DMS79 (cell line): ENCODE measurements at regions not wholly inside any gene's neighbourhood (a gene's known extent, or its start where the extent isn't known, plus 50 kb on each side); places are given as distances from the start of the nearest gene placed in this dataset.

Source experiments
- DNase-seq: peaks from one replicate; lab custom pipeline; 2025; lab: John Stamatoyannopoulos, UW

DNA sequence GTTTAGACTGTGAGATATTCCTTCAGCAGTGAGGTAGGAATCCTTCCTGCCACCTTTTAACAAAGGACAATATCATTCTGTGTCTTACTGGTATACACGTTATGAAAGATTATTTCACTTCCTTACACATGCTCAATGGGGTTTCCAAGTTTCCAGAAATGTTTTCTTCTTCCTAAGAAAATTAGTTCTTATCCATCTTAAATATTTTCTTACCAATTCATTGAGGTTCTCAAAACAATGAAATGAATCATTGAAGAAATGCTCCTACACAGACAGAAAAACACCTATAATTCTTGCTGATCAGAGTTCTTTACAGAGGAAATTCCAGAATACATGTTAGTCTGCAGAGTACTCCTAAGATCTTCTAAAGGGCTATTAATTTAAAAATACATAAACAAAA, 51.4 kb upstream of the SEC61G start:
- DNase-seq = no peak

GRCh38 chr7:54811041-54811845, 52.2 kb upstream of the SEC61G start:
- no peak for DNase-seq

DNA sequence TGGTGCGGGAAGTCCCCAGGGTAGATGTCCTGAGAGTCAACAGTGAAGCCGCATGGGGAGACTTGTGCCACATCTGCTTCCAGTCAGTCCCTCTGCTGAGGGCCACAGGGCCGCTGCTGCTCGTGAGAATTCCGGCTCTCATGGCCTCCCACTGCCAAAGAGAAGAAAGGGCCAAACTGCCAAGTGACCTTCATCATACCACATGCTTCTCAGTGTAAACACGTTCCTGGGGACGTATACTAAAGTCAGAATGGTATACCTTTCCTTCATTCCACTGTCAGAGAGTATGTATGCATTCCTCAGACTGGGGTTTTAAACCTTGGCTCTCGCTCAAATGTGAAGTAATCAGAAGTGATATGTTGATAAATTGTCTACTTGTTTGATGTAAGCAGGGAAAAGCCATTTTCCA, 52.8 kb upstream of the SEC61G start:
- DNase-seq = no peak

GRCh38 chr7:54812756-54813322, 53.8 kb upstream of the SEC61G start:
- peak; percentile 54 for DNase-seq

GRCh38 chr7:54813398-54813797, 54.4 kb upstream of the SEC61G start:
- DNase-seq = no peak

DNA sequence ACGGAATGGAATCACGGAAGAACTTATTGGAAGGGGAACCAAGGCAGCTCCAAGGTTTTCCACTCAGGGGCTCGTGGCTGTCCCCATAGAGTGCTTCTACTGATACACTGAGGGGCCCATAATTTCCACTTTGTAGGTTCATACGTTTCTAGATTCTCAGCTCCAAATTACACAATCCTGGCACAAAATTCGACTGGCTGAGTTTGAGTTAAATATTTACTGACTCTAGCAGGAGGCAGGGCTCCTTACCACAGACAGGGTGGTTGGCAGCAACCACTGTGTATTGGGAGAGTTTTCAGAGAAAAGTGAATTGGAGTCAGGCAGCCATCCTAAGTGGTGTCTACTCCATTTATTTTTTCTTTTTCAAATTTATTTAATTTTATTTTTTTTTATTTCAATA, 55.4 kb upstream of the SEC61G start:
- no peak for DNase-seq

DNA sequence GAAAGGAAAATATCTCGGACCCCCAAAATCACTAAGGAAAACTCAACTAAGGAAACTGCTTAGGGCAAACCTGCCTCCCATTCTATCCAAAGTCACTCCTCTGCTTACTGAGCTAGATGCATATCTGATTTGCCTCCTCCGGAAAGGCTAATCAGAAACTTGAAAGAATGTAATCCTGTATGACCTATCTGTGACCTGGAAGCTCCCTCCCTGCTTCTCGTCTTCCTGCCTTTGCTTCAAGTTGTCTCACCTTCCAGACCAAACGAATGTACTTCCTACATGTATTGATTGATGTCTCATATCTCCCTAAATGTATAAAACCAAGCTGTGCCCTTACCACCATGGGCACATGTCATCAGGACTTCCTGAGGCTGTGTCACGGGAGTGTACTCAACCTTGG, 58.1 kb upstream of the SEC61G start:
- DNase-seq = no peak

DNA sequence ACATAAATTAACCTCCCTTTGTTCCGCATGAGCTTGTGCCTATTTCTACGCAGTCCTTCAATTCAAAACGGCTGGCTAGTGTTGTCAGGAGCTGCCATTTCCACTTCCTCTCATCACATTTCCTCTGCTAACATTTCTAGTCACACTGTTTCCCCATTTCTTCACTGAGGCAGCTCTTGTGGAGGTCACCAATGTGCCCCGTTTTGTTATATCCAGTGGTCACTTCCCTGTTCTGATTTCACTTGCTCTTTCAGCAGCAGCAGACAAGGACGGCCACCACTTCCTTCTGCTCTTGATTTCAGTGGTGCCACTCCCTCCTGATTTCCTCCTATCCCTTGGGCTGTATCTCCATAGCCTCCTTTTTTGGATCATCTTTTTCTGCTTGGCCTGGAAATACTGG, 64.8 kb upstream of the SEC61G start:
- DNase-seq = no peak

DNA sequence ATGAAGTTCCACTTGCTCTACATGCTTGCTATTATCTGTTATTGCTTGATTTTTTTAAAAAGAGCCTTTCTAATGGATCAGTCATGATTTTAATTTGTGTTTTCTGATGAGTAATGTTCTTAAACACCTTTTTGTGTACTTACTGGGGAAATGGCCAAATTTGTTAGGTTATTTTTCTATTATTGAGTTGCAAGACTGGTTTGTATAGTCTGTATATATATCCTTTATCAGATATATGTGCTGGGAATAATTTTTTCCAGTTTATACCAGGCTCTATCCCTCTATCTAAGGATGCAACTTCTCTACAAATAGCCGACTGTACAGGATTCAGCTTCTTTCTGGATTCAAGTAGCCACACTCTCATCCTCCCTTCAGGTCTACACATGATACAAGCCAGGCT, 65.6 kb upstream of the SEC61G start:
- no peak for DNase-seq

DNA sequence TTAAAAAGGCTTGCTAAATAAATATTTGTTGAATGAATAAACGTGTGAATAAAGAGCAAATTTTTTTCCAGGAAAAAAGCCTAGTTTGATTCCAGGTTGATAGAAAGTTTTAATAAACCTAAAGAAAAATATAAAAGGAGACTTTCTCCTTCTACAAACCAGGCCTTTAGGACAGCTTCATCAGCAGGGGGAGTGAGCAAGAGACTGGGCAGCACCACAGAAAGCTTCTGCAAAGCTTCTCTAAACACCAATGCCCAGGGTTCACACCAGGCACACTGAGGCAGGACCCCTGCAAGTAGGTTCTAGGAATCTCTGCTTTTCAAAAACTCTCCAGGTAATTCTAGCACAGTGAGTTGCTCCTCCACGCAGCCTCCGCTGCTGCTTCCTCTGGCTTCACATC, 66.4 kb upstream of the SEC61G start:
- DNase-seq = no peak

DNA sequence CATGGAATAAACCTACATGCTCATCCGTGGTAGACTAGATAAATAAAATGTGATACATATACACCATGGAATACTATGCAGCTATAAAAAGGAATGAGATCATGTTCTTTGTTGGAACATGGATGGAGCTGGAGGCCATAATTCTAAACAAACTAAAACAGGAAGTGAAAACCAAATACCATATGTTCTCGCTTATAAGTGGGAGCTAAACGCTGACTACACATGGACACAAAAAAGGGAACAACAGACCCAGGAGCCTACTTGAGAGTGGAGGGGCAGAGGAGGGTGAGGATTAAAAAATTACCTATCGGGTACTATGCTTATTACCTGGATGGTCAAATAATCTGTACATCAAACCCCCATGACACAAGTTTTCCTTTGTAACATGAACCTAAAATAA, 68.7 kb upstream of the SEC61G start:
- no peak for DNase-seq

DNA sequence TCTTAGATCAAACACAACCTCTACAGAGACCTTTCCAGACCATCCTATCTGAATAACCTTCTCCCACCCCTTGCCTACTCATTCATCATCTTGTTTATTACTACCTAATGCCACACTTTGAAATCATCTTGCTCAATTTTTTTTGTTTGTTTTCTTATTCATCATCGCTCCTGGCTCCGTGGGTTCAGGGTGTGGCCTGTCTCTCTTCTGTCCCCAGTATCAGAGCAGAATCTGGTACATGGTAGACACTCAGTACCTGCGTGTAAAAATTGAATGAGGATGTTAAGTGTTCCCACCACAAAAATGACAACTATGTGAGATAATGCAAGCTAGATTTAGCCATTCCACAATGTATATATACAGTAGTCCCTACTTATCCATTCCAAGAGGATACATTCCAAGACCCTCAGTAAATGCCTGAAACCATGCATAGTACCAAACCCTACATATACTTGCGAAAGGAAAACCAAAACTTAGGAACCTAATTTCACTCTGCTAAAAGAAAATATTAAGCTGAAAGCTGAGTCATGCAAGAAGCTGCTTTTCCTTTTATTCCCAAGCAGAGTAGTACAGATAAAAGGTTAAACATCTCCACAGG, 72.1 kb upstream of the SEC61G start:
- no peak for DNase-seq

DNA sequence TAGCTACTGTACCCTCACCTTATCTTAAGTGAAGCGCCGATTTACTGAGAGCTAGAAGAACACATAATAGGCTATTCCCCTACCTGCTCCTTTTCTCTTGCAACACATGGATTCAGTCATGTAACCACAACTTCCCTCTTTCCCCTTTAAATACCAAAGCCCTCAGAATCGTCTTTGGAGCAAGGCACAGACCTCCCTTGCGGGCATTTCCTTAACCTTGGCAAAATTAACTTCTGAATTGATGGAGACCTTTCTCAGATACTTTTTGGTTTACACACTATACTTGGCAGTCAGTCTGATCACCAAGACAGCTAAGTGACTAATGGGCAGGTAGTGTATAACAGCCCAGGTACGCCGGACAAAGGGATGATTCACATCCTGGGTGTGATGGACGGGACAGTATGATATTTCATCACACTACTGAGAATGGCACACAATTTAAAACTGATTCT, 72.7 kb upstream of the SEC61G start:
- DNase-seq = no peak

DNA sequence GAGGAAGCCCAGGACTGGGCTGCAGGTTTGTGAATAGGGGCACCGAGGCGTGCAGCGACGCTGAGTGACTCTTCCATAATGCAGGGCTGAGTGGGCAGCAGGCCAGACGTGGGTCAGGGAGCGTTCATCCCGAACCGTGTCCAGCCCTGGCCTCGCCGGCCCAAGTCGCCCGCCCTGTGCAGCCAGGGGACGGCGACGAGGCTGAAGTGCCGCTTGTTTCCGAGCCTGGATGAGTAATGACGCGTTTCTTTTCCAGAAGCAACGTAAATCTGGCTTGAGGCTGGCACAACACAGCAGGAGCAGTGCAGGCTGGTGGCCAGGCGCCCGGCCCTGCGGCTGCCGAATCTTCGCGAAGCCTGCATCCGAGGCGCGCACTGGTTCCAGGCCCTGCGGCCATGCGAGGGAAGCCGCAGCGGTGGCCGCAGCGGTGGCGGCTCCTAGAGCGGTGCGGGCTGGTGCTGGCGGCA, 74.0 kb upstream of the SEC61G start:
- peak; percentile 17 for DNase-seq

DNA sequence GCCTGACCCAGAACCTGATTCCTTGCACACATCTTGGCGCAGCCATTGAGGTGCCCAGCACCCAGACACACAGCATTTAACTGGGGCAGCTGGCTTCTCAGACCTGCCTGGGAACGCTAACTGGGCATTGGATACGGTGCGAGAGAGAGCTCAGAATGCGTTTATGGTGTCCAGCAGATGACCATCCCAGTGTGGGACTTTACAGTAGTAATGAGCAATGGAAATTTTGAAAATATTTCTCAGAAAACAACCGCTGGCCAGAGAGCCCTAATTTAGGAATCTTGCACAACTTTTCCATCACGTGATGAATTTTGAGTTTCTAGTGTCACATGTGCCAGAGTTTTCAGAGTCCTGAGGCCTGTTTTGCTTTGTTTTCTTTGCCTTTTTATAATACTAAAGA, 78.2 kb upstream of the SEC61G start:
- no peak for DNase-seq

DNA sequence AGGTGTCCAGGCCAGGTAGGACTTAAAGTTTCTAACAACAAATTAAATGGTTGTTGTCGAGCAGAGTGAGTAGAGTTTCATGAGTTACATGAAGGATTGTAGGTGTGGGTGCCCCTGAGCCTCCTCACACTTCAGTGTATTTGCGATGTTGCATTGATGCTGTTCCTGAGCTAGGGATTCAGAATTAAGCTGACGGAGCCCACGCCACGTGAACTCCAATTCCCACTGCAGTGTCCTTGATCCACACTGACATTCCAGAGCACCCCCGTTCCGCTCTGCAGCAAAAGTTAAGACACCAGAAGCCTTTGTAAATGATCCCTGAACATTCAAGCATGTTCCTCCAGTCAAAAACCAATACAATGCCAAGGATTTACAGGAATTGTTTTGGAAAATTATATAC, 78.8 kb upstream of the SEC61G start:
- DNase-seq = no peak

GRCh38 chr7:54838175-54838910, 79.3 kb upstream of the SEC61G start:
- DNase-seq = no peak

- no peak for DNase-seq
These were observed 80.7 kb upstream of the SEC61G start for GRCh38 chr7:54839575-54840213.

- DNase-seq = no peak
These were observed 83.0 kb upstream of the SEC61G start for GRCh38 chr7:54841772-54842697.

- DNase-seq = no peak
These were observed 84.9 kb upstream of the SEC61G start for GRCh38 chr7:54843841-54844355.

GRCh38 chr7:54846273-54846672, 87.3 kb upstream of the SEC61G start:
- no peak for DNase-seq
